ENCODE measurements at regions not wholly inside any gene's neighbourhood (a gene's known extent, or its start where the extent isn't known, plus 50 kb on each side); places are given as distances from the start of the nearest gene placed in this dataset.
A peak's percentile ranks its signal among the peaks of the same experiment; 100 is the strongest.
"Not testable (repeated sequence)": the region's sequence is repeated elsewhere in the genome, so short reads cannot be mapped to it uniquely, and the experiment has no call there.

DNA sequence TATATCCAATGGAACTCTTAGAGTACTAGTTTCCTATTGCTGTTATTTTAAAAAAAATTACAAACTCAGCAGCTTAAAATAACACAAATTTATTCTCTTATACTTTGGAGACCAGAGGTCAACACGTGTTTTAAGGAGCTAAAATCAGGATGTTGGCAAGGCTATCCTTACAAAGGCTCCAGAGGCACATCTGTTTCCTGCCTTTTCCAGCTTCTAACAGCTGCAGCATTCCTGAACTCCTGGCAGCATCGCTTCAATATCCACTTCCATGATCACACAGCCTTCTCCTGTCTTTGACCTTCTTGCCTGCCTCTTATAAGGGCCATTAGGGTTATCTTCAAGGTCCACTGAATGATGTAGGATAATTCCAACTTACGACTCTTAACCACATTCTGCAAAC, 92.2 kb upstream of the CCNG1 start:
- intact Hi-C loops (cut with DNase I): no loop called here
- no peaks in the 10 kb centered on the region for H3K9me3 ChIP-seq
- TF ChIP-seq, protein P1, sequence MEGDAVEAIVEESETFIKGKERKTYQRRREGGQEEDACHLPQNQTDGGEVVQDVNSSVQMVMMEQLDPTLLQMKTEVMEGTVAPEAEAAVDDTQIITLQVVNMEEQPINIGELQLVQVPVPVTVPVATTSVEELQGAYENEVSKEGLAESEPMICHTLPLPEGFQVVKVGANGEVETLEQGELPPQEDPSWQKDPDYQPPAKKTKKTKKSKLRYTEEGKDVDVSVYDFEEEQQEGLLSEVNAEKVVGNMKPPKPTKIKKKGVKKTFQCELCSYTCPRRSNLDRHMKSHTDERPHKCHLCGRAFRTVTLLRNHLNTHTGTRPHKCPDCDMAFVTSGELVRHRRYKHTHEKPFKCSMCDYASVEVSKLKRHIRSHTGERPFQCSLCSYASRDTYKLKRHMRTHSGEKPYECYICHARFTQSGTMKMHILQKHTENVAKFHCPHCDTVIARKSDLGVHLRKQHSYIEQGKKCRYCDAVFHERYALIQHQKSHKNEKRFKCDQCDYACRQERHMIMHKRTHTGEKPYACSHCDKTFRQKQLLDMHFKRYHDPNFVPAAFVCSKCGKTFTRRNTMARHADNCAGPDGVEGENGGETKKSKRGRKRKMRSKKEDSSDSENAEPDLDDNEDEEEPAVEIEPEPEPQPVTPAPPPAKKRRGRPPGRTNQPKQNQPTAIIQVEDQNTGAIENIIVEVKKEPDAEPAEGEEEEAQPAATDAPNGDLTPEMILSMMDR (IDR thresholded peaks at IDR 0.05): no peak
- DNase-seq (ENCODE audit: low spot score in 2 of 2): no peak
- no peak overlapping the region for H3K4me3 ChIP-seq
- no peaks in the 10 kb centered on the region for H3K4me1 ChIP-seq
- H3K36me3 ChIP-seq: no peaks in the 10 kb centered on the region
- no peak overlapping the region for H3K27ac ChIP-seq
- no peaks in the 10 kb centered on the region for H3K27me3 ChIP-seq

DNA sequence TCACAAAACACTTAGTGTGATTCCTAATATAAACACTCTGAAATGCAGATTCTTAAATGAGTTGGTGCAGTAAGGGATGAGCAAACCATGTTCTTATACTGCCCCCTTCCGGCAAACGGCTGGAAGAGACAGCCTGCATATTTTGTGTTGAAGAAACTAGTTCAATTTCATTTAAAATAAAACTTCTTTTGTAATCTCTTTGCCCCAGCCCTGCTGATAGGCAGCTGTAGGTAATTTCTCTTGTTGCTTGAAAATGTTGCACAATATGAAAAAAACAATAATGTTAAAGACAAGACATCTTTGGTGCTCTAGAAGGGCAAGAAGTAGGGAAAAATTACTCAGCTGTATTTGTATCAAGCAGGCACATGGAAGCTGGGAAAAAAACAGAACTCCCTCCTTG, 89.7 kb upstream of the CCNG1 start:
- no peaks in the 10 kb centered on the region for H3K4me1 ChIP-seq
- DNase-seq (ENCODE audit: low spot score in 2 of 2): no peak
- no peaks in the 10 kb centered on the region for H3K27me3 ChIP-seq
- no peak overlapping the region for H3K27ac ChIP-seq
- H3K36me3 ChIP-seq: no peaks in the 10 kb centered on the region
- no peak overlapping the region for H3K4me3 ChIP-seq
- TF ChIP-seq, protein P1 (IDR thresholded peaks at IDR 0.05): peak; percentile 24 to 60 (median 57)
- intact Hi-C loops (cut with DNase I): no loop called here
- no peaks in the 10 kb centered on the region for H3K9me3 ChIP-seq

DNA sequence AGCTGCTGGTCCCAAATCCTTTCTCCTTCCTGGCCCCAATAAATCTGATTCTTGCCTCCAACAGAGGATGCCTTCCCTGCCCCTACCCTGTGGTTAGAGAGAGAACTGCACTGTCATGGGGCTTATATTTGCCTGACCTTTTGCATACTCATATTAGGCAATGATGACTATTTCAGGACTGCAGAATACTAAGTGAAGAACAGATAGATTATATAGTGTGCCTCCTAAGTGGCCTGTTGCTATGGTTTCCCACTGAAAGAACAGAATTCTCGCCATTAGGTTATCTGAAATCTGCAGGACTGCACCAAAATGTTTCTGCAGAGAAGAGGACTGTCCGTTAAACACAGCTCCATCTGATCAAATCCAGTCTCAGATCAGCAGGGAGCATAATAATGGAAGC, 87.3 kb upstream of the CCNG1 start:
- Histone ChIP-seq H3K4me3 (no peak overlapping the region), H3K27ac (no peak overlapping the region), H3K9me3 (no peaks in the 10 kb centered on the region), H3K27me3 (no peaks in the 10 kb centered on the region), H3K4me1 (no peaks in the 10 kb centered on the region), H3K36me3 (no peaks in the 10 kb centered on the region)
- intact Hi-C loops (cut with DNase I): no loop called here
- TF ChIP-seq, protein P1 (IDR thresholded peaks at IDR 0.05): no peak
- DNase-seq (ENCODE audit: low spot score in 2 of 2): no peak

DNA sequence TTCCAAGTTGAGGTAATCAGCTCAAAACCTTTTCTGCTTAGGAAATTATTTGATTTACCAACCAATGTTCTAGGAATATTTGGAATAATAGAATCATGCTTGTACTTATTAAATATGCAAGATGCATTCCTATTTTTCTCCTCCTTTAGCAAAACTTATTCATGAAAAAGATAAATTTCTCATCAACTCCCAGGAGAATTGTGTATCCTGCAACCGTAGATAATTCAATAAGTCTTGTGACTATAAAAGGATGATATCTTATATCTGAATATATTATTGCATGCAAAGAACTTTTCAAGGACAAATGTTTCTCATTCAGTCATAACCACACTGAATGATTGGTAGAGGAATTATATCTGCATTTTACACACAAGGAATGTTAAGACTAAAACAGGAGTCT, 84.9 kb upstream of the CCNG1 start:
- Histone ChIP-seq H3K9me3 (no peaks in the 10 kb centered on the region), H3K4me3 (no peak overlapping the region), H3K27ac (no peak overlapping the region), H3K4me1 (no peaks in the 10 kb centered on the region), H3K36me3 (no peaks in the 10 kb centered on the region), H3K27me3 (no peaks in the 10 kb centered on the region)
- TF ChIP-seq, protein P1 (IDR thresholded peaks at IDR 0.05): no peak
- intact Hi-C loops (cut with DNase I): no loop called here
- no peak for DNase-seq (ENCODE audit: low spot score in 2 of 2)

DNA sequence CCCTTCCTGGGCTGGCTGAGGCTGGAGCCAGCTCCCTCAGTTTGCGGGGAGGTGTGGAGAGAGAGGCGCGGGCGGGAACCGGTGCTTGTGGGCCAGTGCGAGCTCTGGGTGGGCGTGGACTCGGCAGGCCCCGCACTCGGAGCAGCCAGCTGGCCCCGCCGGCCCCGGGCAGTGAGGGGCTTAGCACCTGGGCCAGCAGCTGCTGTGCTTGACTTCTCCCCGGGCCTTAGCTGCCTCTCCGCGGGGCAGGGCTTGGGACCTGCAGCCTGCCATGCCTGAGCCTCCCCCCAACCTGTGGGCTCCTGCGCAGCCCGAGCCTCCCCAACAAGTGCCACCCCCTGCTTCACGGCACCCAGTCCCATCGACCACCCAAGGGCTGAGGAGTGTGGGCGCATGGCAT, 81.6 kb upstream of the CCNG1 start:
- H3K9me3 ChIP-seq; intact Hi-C loops (cut with DNase I); H3K27ac ChIP-seq; H3K27me3 ChIP-seq; H3K36me3 ChIP-seq; H3K4me3 ChIP-seq; H3K4me1 ChIP-seq; DNase-seq (ENCODE audit: low spot score in 2 of 2): not testable (repeated sequence)

GRCh38 chr5:163357636-163358035, 79.8 kb upstream of the CCNG1 start:
- H3K4me1 ChIP-seq: no peaks in the 10 kb centered on the region
- no peak overlapping the region for H3K27ac ChIP-seq
- TF ChIP-seq, protein P1 (IDR thresholded peaks at IDR 0.05): no peak
- no peaks in the 10 kb centered on the region for H3K36me3 ChIP-seq
- H3K4me3 ChIP-seq: no peak overlapping the region
- H3K27me3 ChIP-seq: no peaks in the 10 kb centered on the region
- no peaks in the 10 kb centered on the region for H3K9me3 ChIP-seq
- DNase-seq (ENCODE audit: low spot score in 2 of 2): no peak
- intact Hi-C loops (cut with DNase I): no loop called here
